Stimulated activated CD8-positive, alpha-beta memory T cell treated with anti-CD3 and anti-CD28 coated beads, Interleukin-7, amount 100 ng/mL, for 4 hours (primary cell): ENCODE measurements at regions not wholly inside any gene's neighbourhood (a gene's known extent, or its start where the extent isn't known, plus 50 kb on each side); places are given as distances from the start of the nearest gene placed in this dataset.

Experiments
- DNase-seq, 2 donors: peaks; one replicate each; pipeline ENCODE4 v3.0.0-alpha.2; 2020; ENCODE audit warnings: low read depth in 2 of 2

DNA sequence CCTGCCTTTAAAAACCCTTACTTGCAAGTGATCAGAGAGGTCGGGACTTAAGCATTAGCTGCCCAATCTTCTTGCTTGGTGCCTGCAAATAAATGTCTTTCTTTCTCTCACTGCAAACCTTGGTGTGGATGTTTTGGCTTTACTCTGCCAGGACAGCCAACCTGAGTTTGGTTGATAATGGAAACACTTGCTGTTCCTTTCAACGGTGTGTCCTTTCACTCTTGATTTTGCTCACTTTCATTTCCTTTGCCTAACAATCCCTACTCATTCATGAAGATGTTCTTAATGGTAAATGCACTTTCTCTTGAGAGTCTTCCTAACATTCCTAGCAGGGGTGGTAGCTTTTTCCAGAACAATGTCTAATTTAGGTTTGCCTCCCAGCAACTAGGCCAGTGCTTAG is 366.2 kb downstream of the HRH4 start:
- no peak for DNase-seq

GRCh38 chr18:24827501-24827900 is 367.1 kb downstream of the HRH4 start:
- no peak for DNase-seq

- no peak for DNase-seq
Measured at GRCh38 chr18:24831081-24831480, 370.6 kb downstream of the HRH4 start.

DNA sequence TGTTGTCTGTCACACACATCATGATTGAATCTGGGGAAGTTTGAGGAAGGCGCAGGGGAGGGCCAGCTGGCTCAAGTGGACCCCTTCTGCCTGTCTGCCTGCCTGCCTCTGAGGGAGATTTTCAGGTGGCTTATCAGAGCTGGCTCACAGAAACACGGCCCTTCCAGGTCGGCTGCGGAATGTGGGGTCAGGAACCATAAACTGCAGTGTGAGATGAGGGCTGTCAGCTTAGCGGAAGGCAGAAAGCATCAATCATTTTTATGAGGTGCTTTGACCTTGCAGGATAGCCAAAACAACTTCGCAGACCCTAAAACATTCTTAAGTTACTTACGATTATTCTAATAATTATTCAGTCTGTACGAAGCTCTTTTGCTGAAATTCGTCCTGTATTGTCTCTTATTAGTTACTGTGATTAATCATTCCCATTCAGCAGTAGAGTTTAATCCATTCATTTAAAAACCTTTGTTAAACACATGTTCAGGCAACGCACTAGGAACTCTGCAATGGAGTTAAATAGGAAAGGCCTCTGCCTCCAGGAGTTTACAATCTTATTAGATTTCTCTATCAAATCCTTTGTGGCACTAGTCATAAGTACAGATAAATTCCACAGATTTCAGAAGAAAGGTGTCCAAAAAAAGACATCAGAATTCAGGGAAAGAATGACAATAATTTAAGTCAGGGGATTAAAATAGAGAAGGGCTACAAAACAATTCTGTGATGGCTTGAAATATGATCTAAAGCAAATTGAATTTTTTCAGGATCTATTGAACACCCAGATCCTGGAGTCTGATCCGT is 371.6 kb downstream of the HRH4 start:
- DNase-seq: no peak

DNA sequence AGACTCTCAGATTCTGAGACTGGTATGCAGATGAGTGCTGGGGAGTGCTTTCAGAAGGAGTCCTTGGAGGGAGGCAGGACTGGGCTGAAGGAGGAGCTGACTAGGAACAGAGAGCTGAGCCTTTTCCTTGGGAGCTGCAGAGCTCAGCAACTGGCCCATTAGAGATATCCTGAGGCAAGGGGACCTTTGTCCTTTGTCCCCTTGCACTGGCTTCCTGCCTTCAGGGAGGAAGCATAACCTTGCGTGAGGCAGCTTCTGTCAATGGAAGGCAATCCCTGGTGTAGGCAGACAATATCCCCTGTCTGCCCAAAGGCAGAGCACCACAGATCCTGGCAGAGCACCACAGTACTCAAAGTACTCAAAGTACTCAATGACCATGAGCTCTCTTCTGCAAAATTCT is 375.3 kb downstream of the HRH4 start:
- no peak for DNase-seq

DNA sequence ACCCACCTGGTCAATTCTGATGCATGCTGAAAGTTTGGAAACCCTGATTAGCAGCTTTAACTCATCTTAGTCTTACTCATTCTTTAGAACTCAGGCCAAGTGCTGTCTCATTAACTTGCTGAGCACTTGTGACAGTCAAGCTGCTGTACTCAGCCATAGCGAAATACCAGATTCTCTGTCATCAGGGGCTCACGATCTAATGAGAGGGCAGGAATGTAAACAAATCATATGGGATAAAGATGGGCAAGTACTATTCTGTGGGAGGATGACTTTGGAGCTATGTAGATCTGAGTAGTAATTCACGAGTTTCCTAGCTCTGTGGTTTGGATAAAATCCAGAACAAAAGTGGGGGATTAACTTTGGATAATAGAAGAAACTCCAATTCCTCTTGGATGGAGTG is 376.6 kb downstream of the HRH4 start:
- no peak for DNase-seq

DNA sequence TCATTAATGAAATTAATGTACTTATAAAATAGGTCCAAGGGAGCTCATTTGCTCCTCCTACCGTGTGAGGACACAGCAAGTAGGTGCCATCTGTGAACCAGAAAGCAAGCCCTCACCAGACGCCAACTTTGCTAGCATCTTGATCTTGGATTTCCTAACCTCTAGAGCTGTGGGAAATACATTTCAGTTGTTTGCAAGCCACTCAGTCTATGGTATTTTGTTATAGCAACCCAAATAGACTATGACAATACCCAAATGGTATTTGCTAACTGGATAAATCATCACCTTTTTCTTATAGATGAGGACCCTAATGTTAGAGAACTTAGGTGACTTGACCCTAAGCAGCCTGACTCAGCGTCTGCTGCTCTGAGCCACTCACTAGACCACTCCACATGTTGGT is 379.6 kb downstream of the HRH4 start:
- no peak for DNase-seq

DNA sequence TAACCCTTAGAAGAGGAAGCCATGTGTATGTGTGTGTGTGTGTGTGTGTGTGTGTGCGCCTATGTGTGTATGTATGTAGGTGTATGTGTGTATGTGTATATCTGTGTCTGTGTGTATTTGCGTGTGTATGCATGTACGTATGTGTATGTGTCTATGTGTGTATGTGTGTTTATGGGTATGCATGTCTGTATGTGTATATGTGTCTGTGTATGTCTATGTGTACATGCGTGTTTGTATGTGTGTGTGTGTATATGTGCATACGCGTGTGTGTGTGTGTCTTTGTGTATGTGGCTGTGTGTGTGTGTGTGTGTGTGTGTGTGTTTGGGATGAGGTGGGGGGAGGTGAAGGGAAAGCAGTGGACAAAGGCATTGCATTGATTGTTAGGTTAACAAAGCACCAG is 380.2 kb downstream of the HRH4 start:
- DNase-seq: no peak

- no peak for DNase-seq
Measured at GRCh38 chr18:24841536-24841935, 381.1 kb downstream of the HRH4 start.

GRCh38 chr18:24843123-24843522 is 382.7 kb downstream of the HRH4 start:
- no peak for DNase-seq

DNA sequence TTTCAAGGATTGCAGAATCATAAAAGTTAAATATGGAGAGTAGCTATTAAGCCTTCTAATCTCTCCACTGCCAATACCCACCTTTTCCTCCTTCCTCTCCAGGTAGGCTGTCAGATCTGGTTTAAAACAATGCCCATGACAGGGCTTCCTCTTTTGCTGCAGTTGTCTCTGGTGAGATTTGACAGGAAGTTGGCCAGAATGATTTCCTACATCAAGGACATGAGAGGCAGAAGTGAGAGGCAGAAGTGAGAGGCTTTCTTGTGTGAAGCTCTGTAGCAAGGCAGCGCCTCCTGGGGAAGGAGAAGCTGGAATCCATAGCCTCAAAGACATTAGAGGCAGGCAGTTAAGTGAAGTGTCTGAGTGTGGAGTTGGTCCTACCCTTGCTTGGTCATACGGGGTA is 385.7 kb downstream of the HRH4 start:
- no peak for DNase-seq

DNA sequence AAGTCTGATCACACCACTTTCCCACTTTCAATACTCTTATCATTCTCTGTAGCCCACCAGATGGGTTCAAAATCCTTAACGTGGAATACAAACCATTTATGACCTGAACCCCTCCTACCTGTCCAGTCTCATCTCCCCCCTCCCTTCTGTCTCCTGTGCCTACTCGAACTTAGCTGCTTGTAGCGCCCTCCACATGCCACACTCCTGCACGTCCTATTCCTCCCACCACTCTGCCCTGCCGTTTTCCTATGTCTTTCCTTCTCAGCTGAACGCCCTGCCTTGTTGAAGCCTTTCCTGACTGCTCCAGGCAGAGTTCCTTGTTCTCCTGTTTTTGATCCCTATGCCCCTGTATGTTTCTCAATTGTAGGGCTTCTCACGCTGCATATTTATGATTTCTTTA is 390.1 kb downstream of the HRH4 start:
- DNase-seq: no peak

- DNase-seq: no peak
Measured at GRCh38 chr18:24853076-24853475, 392.6 kb downstream of the HRH4 start.

DNA sequence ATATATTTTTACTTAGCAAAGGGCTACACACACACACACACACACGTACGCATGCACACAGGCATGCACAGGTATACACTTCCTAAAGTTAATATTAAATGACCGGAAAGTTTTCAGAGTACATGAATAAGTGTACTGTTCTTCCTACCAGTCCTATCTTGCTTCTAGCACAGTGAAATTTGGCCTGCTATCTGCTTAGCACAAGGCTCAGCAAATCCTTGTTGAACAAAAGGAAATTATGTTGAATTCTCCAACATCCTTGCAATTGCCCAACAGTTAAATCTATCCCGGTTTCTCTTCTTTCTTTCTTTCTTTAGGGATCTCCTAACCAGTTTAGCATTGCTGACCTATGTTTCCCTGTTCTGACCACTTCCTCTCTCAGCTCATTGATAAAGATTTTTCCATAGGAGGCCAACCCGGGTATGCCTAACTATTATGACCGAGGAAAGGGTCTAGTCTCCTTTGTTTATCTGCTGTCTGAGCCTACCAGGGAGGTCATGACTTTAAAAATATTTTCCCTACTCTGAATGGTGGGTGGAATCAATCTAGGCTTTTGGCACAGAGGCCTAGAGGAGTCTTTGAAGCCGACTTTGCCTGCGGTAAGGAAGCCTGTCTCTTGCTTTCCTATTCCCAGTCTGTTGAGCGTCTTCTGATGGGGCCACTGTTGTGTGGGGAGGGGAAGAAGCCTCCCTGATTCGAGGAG is 400.7 kb downstream of the HRH4 start:
- no peak for DNase-seq

- no peak for DNase-seq
Measured at GRCh38 chr18:24862201-24862816, 401.9 kb downstream of the HRH4 start.

DNA sequence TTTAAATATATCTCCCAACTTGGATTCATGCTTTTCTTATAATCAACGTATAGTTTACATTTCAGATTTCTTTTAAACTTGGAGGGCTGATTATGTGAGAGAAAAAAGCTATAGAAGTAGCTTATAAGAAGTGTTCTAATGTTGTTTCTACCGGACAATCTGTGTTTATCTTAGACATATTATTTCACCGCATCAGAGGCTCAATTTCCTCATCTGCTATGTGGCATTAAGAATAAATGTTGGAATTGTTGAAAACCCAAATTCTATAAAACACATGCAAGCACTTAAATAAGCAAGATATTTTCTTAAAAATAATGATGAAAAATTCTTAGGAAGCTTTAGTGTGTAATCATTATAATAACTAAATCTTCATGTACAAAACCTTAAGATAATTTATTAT is 407.9 kb downstream of the HRH4 start:
- no peak for DNase-seq

- DNase-seq: no peak
Measured at GRCh38 chr18:24868760-24869237, 408.4 kb downstream of the HRH4 start.

- no peak for DNase-seq
Measured at GRCh38 chr18:24869285-24869684, 408.8 kb downstream of the HRH4 start.

GRCh38 chr18:24875286-24875685 is 414.8 kb downstream of the HRH4 start:
- DNase-seq: no peak

DNA sequence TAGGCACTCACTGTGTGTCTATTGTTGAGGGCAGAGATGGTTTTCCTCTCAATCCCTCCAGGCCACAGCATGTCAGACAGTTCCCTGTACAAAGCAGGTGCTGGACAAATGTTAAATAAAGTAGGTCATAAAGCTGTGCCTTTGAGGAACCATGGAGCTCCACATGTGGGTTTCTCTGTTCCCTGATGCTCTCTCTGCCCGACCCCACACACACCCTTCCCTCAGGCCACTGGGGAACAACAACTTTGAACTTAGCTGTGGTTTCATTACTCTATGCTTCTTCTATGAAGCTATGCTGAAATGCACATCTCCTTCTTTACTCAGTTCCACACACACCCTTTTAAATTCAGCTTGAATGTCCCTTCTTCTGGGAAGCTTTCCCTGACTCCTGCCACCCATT is 415.3 kb downstream of the HRH4 start:
- DNase-seq: no peak

DNA sequence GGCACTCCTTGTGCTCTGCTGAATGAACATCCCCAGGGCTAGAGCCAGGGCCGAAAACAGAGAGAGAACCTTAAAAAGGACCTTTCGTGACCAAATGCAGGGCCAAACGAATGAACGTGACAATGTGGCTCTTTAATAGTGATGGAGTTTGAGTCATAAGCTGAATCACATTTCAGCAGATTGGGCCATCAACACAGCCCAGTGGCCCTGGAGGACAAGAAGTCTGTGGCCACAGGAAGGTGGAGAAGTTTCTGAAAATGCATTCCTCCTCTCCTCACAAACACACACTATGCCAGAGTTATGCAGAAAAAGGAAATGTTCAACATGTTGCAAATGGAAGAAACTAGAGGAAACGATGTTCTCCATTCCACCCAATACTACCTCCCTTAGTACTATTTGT is 415.8 kb downstream of the HRH4 start:
- DNase-seq: no peak

DNA sequence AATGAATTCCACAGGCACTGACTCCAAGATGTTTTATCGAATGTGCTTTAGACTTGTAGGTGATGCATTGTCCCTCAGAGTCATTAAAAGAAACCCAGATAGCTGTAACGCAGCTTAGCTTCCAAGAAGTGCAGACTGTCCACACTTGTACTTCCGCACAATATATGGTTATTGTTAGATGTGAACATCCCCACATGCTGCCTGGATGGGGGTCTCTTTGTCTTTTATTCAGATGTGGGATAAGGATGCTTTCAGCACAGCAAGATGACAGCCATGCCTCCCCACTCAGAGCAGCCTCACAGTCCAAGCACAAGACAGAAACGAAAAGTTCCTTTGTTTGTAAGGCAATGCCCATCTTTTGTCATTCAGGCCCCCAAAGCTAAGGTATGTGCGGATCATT is 416.6 kb downstream of the HRH4 start:
- DNase-seq: no peak

GRCh38 chr18:24877546-24877945 is 417.1 kb downstream of the HRH4 start:
- DNase-seq: no peak
